WTC11 (cell line): ENCODE measurements at regions not wholly inside any gene's neighbourhood (a gene's known extent, or its start where the extent isn't known, plus 50 kb on each side); places are given as distances from the start of the nearest gene placed in this dataset.

Experiments
- ATAC-seq: fragments of 200-7000 bp; cut with Tn5 transposase; 2 replicates; pipeline ENCODE4 v1.10.0; 2021; ENCODE audit warnings: mild to moderate bottlenecking, moderate library complexity
- CTCF ChIA-PET: fragments of 300-600 bp; sonication (Branson Sonifier 250); formaldehyde crosslinking; loops from one replicate; lab custom pipeline; 2021; ENCODE audit warnings: antibody characterized with exemption; lab: Charles Lee
- POLR2A ChIA-PET: fragments of 350-600 bp; sonication (Branson Sonifier 250); formaldehyde crosslinking; loops from one replicate; lab custom pipeline; 2021; ENCODE audit warnings: antibody characterized with exemption; lab: Charles Lee
- DNase-seq: peaks from one replicate; pipeline ENCODE4 v3.0.0; 2021; ENCODE audit warnings: low spot score
- H3K27ac Mint-ChIP-seq: 2 replicates; pipeline ENCODE4 v1.8.0; 2021; ENCODE audit warnings: mixed read lengths
- H3K27me3 Mint-ChIP-seq: 2 replicates; pipeline ENCODE4 v1.8.0; 2021; ENCODE audit warnings: low read depth, mild to moderate bottlenecking, moderate library complexity, mixed read lengths
- H3K36me3 Mint-ChIP-seq: 2 replicates; pipeline ENCODE4 v1.8.0; 2021; ENCODE audit warnings: mixed read lengths
- H3K4me1 Mint-ChIP-seq: 2 replicates; pipeline ENCODE4 v1.8.0; 2022; ENCODE audit warnings: mixed read lengths
- H3K4me3 Mint-ChIP-seq: 2 replicates; pipeline ENCODE4 v1.8.0; 2021; ENCODE audit warnings: mild to moderate bottlenecking, moderate library complexity, mixed read lengths
- H3K9me3 Mint-ChIP-seq: 2 replicates; pipeline ENCODE4 v1.8.0; 2021; ENCODE audit warnings: mixed read lengths
- ATF6 ChIP-seq: sonication (generic); formaldehyde crosslinking; IDR thresholded peaks from 2 replicates; pipeline ENCODE4 v1.8.1; 2023; ENCODE audit warnings: mild to moderate bottlenecking, missing genetic modification reagents
- CDX4 ChIP-seq: fragments of 250-450 bp; sonication (Bioruptor Pico); IDR thresholded peaks from 2 replicates; pipeline ENCODE4 v1.9.0; 2021; ENCODE audit warnings: moderate library complexity, mild to moderate bottlenecking, inconsistent platforms, borderline replicate concordance
- FOXJ3 ChIP-seq: sonication (generic); formaldehyde crosslinking; IDR thresholded peaks from 2 replicates; pipeline ENCODE4 v1.9.0; 2021; ENCODE audit warnings: missing genetic modification reagents, mild to moderate bottlenecking, borderline replicate concordance
- FOXP1 ChIP-seq: sonication (generic); formaldehyde crosslinking; IDR thresholded peaks from 2 replicates; pipeline ENCODE4 v1.8.0; 2022; ENCODE audit warnings: missing genetic modification reagents, mild to moderate bottlenecking, moderate library complexity, borderline replicate concordance
- MLX ChIP-seq: sonication (generic); formaldehyde crosslinking; IDR thresholded peaks from 2 replicates; pipeline ENCODE4 v1.8.1; 2023; ENCODE audit warnings: mild to moderate bottlenecking, missing genetic modification reagents, moderate library complexity
- PRDM15 ChIP-seq: sonication (generic); formaldehyde crosslinking; IDR thresholded peaks from 2 replicates; pipeline ENCODE4 v1.8.0; 2022; ENCODE audit warnings: missing genetic modification reagents
- TCF7 ChIP-seq: sonication (generic); formaldehyde crosslinking; IDR thresholded peaks from 2 replicates; pipeline ENCODE4 v1.8.0; 2022; ENCODE audit warnings: mild to moderate bottlenecking, low read depth, missing genetic modification reagents, moderate library complexity
- TEAD4 ChIP-seq: sonication (generic); formaldehyde crosslinking; IDR thresholded peaks from 2 replicates; pipeline ENCODE4 v1.8.0; 2022; ENCODE audit warnings: mild to moderate bottlenecking, missing genetic modification reagents
- USF1 ChIP-seq: sonication (generic); formaldehyde crosslinking; IDR thresholded peaks from 2 replicates; pipeline ENCODE4 v1.8.0; 2022; ENCODE audit warnings: mild to moderate bottlenecking, missing genetic modification reagents
- TF ChIP-seq, protein P1 (sequence below): sonication (generic); formaldehyde crosslinking; IDR thresholded peaks from 2 replicates; pipeline ENCODE4 v1.8.1; 2023; ENCODE audit warnings: mild to moderate bottlenecking, moderate library complexity, missing genetic modification reagents
- TF ChIP-seq, protein P2 (sequence below): sonication (generic); formaldehyde crosslinking; conservative IDR thresholded peaks from 2 replicates; pipeline ENCODE4 v1.8.1; 2023; ENCODE audit warnings: mild to moderate bottlenecking, low read depth, missing genetic modification reagents, moderate library complexity

DNA sequence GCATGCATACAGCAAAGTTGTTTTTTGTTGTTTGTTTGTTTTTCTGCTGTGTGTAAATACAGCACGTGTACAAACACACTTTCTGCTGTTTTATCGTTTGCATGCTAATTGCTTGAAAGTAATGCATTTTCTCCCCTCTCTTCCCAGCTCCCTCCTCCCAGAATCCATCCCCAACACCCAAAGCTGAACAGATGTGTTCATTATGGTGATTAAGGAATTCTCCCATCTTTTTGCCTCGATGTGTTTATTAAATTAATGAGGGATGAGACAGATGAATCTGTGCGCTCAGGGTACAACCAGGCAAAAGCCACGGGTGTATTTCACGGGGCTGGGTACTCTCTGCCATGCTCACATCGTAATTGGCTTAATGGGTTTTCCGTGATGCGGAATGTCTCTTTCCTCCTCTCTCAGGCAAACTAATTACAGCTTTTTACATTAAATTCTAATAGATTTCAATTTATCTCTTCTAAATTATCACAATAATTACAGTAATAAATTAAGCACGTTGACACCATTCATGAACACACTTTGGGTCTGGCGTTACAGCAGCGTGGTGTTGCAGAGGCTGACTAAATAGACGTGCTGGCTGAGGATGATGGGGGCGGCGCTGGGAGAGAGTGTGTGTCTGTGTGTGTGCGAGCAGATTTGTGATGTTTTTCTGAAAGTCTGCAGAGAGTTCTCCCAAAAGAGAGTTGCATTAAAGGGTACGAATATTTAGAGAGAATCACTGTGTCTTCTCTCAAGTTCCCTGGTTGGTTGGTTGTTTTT is 117.7 kb downstream of the CRLF2 start:
- H3K36me3 Mint-ChIP-seq = peaks cover 17% of the 10 kb centered on the region; the same call in 1 of the 2 replicates
- H3K4me3 Mint-ChIP-seq = no peak overlapping the region
- peaks cover under 1% of the 10 kb centered on the region; the same call in 1 of the 2 replicates for H3K27me3 Mint-ChIP-seq
- H3K27ac Mint-ChIP-seq = no peak overlapping the region
- H3K9me3 Mint-ChIP-seq = peaks cover 21% of the 10 kb centered on the region
- TF ChIP-seq, protein P1, sequence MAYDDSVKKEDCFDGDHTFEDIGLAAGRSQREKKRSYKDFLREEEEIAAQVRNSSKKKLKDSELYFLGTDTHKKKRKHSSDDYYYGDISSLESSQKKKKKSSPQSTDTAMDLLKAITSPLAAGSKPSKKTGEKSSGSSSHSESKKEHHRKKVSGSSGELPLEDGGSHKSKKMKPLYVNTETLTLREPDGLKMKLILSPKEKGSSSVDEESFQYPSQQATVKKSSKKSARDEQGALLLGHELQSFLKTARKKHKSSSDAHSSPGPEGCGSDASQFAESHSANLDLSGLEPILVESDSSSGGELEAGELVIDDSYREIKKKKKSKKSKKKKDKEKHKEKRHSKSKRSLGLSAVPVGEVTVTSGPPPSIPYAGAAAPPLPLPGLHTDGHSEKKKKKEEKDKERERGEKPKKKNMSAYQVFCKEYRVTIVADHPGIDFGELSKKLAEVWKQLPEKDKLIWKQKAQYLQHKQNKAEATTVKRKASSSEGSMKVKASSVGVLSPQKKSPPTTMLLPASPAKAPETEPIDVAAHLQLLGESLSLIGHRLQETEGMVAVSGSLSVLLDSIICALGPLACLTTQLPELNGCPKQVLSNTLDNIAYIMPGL (CRISPR knock-in tag) = no peak
- TF ChIP-seq CDX4 (CRISPR knock-in tag) (no peak), TEAD4 (no peak), FOXJ3 (CRISPR knock-in tag) (no peak)
- TF ChIP-seq, all 79 proteins: peak for 0
- no peak for DNase-seq
- no peak for ATAC-seq
- ChIA-PET CTCF (no interaction called here), POLR2A (no interaction called here)
- H3K4me1 Mint-ChIP-seq = peaks cover 17% of the 10 kb centered on the region

DNA sequence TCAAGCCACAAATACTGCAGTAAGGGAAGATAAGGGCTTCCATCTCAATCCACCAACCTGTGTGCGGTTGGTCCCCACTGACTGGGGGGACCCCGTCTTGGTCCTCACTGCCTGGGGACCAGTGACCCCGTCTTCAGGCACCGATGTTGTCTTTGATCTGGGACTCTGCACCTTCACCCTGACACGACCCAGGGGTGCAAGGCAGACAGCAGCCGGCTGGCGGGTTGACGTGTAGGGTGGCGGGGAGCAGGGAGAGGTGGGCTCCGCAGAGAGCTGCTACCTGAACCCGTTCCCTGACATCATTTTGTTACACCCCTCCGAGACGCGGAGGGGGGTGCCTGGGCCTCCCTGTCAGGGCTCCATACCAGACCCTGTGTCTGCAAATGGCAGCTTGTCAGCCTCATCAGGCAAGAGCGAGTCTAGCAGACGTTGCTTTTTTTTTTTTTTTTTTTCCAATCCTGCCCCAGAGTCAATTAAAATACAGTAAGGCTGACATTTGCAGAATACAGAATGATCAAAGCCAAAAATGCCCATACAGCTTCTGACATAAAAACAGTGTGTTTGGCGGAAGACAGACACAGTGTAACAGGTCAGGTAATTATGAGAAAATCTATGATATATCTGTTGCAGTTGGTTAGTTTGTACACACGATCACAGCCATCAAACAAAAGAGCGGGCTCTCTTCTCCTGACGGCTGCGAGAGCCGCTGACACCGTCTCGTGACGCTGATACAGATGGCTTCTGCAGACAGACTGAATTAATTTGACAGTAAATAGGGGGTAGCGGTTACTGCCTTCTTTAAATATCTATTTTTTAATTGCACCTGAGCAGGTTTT is 118.6 kb downstream of the CRLF2 start:
- no peak for TF ChIP-seq USF1
- no peak for TF ChIP-seq MLX (CRISPR knock-in tag)
- TF ChIP-seq, protein P2, sequence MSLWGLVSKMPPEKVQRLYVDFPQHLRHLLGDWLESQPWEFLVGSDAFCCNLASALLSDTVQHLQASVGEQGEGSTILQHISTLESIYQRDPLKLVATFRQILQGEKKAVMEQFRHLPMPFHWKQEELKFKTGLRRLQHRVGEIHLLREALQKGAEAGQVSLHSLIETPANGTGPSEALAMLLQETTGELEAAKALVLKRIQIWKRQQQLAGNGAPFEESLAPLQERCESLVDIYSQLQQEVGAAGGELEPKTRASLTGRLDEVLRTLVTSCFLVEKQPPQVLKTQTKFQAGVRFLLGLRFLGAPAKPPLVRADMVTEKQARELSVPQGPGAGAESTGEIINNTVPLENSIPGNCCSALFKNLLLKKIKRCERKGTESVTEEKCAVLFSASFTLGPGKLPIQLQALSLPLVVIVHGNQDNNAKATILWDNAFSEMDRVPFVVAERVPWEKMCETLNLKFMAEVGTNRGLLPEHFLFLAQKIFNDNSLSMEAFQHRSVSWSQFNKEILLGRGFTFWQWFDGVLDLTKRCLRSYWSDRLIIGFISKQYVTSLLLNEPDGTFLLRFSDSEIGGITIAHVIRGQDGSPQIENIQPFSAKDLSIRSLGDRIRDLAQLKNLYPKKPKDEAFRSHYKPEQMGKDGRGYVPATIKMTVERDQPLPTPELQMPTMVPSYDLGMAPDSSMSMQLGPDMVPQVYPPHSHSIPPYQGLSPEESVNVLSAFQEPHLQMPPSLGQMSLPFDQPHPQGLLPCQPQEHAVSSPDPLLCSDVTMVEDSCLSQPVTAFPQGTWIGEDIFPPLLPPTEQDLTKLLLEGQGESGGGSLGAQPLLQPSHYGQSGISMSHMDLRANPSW (CRISPR knock-in tag) = no peak
- TF ChIP-seq FOXP1 (CRISPR knock-in tag) = no peak
- TF ChIP-seq PRDM15 = no peak
- TF ChIP-seq TEAD4 = no peak
- TF ChIP-seq TCF7 (CRISPR knock-in tag) = no peak
- TF ChIP-seq ATF6 (CRISPR knock-in tag) = no peak
- peaks cover 17% of the 10 kb centered on the region for H3K4me1 Mint-ChIP-seq
- no peak overlapping the region for H3K27ac Mint-ChIP-seq
- ChIA-PET CTCF (no interaction called here), POLR2A (no interaction called here)
- H3K4me3 Mint-ChIP-seq = no peak overlapping the region
- DNase-seq (no peak), ATAC-seq (no peak)
- peaks cover 17% of the 10 kb centered on the region; the same call in 1 of the 2 replicates for H3K36me3 Mint-ChIP-seq
- H3K9me3 Mint-ChIP-seq = peaks cover 21% of the 10 kb centered on the region
- no peaks in the 10 kb centered on the region; the same call in 1 of the 2 replicates for H3K27me3 Mint-ChIP-seq
